Muscle of leg (tissue), 3 donors: ENCODE measurements at regions not wholly inside any gene's neighbourhood (a gene's known extent, or its start where the extent isn't known, plus 50 kb on each side); places are given as distances from the start of the nearest gene placed in this dataset.

Source experiments
- DNase-seq: peaks from one replicate; pipeline ENCODE4 v3.0.0; 2013
- H3K27ac ChIP-seq: one replicate; pipeline ENCODE4 v1.5.1; 2013; ENCODE audit warnings: mild to moderate bottlenecking, low read length, control low read depth
- H3K27me3 ChIP-seq: one replicate; pipeline ENCODE4 v1.6.1; 2013; ENCODE audit warnings: low read length; ENCODE audit not compliant: control insufficient read depth, insufficient read depth
- H3K36me3 ChIP-seq: one replicate; pipeline ENCODE4 v1.6.1; 2013; ENCODE audit warnings: low read length; ENCODE audit not compliant: control insufficient read depth, insufficient read depth
- H3K4me1 ChIP-seq: one replicate; pipeline ENCODE4 v1.6.1; 2013; ENCODE audit warnings: low read length; ENCODE audit not compliant: control insufficient read depth, insufficient read depth
- H3K4me3 ChIP-seq: one replicate; pipeline ENCODE4 v1.5.1; 2013; ENCODE audit warnings: low read length, control low read depth
- H3K9me3 ChIP-seq: replicated peaks from 2 replicates; pipeline ENCODE4 v1.6.1; 2013; ENCODE audit warnings: low read depth, low read length; ENCODE audit not compliant: control insufficient read depth
- WGBS: methylation state at CpG from one replicate; pipeline ENCODE4 v1.1.5; 2013; ENCODE audit warnings: missing lambda C conversion rate; ENCODE audit not compliant: insufficient coverage; 5-methylcytosine and 5-hydroxymethylcytosine counted together

GRCh38 chr12:58032156-58032555 is 90.8 kb downstream of the ATP23 start:
- Histone ChIP-seq H3K4me3 (no peak overlapping the region), H3K27ac (no peak overlapping the region), H3K36me3 (no peaks in the 10 kb centered on the region), H3K4me1 (peaks cover 5% of the 10 kb centered on the region), H3K27me3 (no peaks in the 10 kb centered on the region), H3K9me3 (peaks cover 25% of the 10 kb centered on the region)
- DNase-seq = no peak
- 100% methylated on average over 1 of the region's 3 CpGs for WGBS

- H3K4me1 ChIP-seq = no peaks in the 10 kb centered on the region
- no peak overlapping the region for H3K27ac ChIP-seq
- H3K36me3 ChIP-seq = no peaks in the 10 kb centered on the region
- H3K4me3 ChIP-seq = no peak overlapping the region
- H3K9me3 ChIP-seq = peaks cover 27% of the 10 kb centered on the region
- H3K27me3 ChIP-seq = no peaks in the 10 kb centered on the region
- no peak for DNase-seq
These were observed 92.5 kb downstream of the ATP23 start for GRCh38 chr12:58033831-58034230.

GRCh38 chr12:58034311-58034710 is 92.9 kb downstream of the ATP23 start:
- Histone ChIP-seq H3K4me1 (no peaks in the 10 kb centered on the region), H3K27ac (no peak overlapping the region), H3K9me3 (peaks cover 27% of the 10 kb centered on the region), H3K4me3 (no peak overlapping the region), H3K36me3 (no peaks in the 10 kb centered on the region), H3K27me3 (no peaks in the 10 kb centered on the region)
- WGBS = 89% methylated on average over 3 of the region's 3 CpGs
- peak; percentile 27 for DNase-seq

- Histone ChIP-seq H3K4me1 (no peaks in the 10 kb centered on the region), H3K4me3 (no peak overlapping the region), H3K27ac (no peak overlapping the region), H3K27me3 (no peaks in the 10 kb centered on the region), H3K36me3 (no peaks in the 10 kb centered on the region), H3K9me3 (peaks cover 27% of the 10 kb centered on the region)
- no peak for DNase-seq
- no CpG with 5 or more reads among the region's 1 CpG for WGBS
These were observed 93.3 kb downstream of the ATP23 start for GRCh38 chr12:58034712-58035111.

GRCh38 chr12:58041441-58041840 is 100.1 kb downstream of the ATP23 start:
- H3K9me3 ChIP-seq = peaks cover 9% of the 10 kb centered on the region
- 86% methylated on average over 1 of the region's 2 CpGs for WGBS

GRCh38 chr12:58044966-58045365 is 103.6 kb downstream of the ATP23 start:
- no peaks in the 10 kb centered on the region for H3K27me3 ChIP-seq
- peaks cover 4% of the 10 kb centered on the region for H3K9me3 ChIP-seq
- H3K4me3 ChIP-seq = no peak overlapping the region
- no peaks in the 10 kb centered on the region for H3K36me3 ChIP-seq
- H3K27ac ChIP-seq = no peak overlapping the region
- DNase-seq = no peak
- no peaks in the 10 kb centered on the region for H3K4me1 ChIP-seq

More at GRCh38 chr12:58041441-58041840, 100.1 kb downstream of the ATP23 start:
- Histone ChIP-seq H3K4me1 (no peaks in the 10 kb centered on the region), H3K27ac (no peak overlapping the region), H3K27me3 (no peaks in the 10 kb centered on the region), H3K4me3 (no peak overlapping the region), H3K36me3 (no peaks in the 10 kb centered on the region)
- no peak for DNase-seq

GRCh38 chr12:58046271-58046670 is 104.9 kb downstream of the ATP23 start:
- H3K36me3 ChIP-seq = no peaks in the 10 kb centered on the region
- no peak overlapping the region for H3K27ac ChIP-seq
- H3K9me3 ChIP-seq = peaks cover 5% of the 10 kb centered on the region
- H3K27me3 ChIP-seq = no peaks in the 10 kb centered on the region
- WGBS = no CpG with 5 or more reads among the region's 1 CpG
- DNase-seq = no peak
- no peak overlapping the region for H3K4me3 ChIP-seq
- H3K4me1 ChIP-seq = no peaks in the 10 kb centered on the region

GRCh38 chr12:58051378-58051777 is 110.0 kb downstream of the ATP23 start:
- no CpG with 5 or more reads among the region's 1 CpG for WGBS
- no peaks in the 10 kb centered on the region for H3K36me3 ChIP-seq
- DNase-seq = no peak

GRCh38 chr12:58064666-58065065 is 123.3 kb downstream of the ATP23 start:
- H3K27me3 ChIP-seq = no peaks in the 10 kb centered on the region
- H3K4me1 ChIP-seq = peaks cover 6% of the 10 kb centered on the region
- no peak overlapping the region for H3K27ac ChIP-seq
- no peak for DNase-seq
- H3K9me3 ChIP-seq = no peaks in the 10 kb centered on the region
- H3K4me3 ChIP-seq = no peak overlapping the region
- H3K36me3 ChIP-seq = no peaks in the 10 kb centered on the region
- no CpG with 5 or more reads among the region's 1 CpG for WGBS

More at GRCh38 chr12:58051378-58051777, 110.0 kb downstream of the ATP23 start:
- no peak overlapping the region for H3K27ac ChIP-seq
- peaks cover 2% of the 10 kb centered on the region for H3K9me3 ChIP-seq
- H3K27me3 ChIP-seq = no peaks in the 10 kb centered on the region
- no peaks in the 10 kb centered on the region for H3K4me1 ChIP-seq
- H3K4me3 ChIP-seq = no peak overlapping the region

GRCh38 chr12:58066296-58066695 is 124.9 kb downstream of the ATP23 start:
- no peaks in the 10 kb centered on the region for H3K27me3 ChIP-seq
- no peak overlapping the region for H3K27ac ChIP-seq
- H3K36me3 ChIP-seq = no peaks in the 10 kb centered on the region
- H3K4me1 ChIP-seq = peaks cover 9% of the 10 kb centered on the region
- no peaks in the 10 kb centered on the region for H3K9me3 ChIP-seq
- DNase-seq = peak; percentile 13
- no peak overlapping the region for H3K4me3 ChIP-seq

GRCh38 chr12:58067610-58068387 is 126.4 kb downstream of the ATP23 start:
- DNase-seq = no peak
- no peaks in the 10 kb centered on the region for H3K27me3 ChIP-seq

More at GRCh38 chr12:58067610-58068387, 126.4 kb downstream of the ATP23 start:
- no peak overlapping the region for H3K4me3 ChIP-seq
- WGBS = no CpG with 5 or more reads among the region's 1 CpG
- H3K36me3 ChIP-seq = no peaks in the 10 kb centered on the region
- no peak overlapping the region for H3K27ac ChIP-seq
- no peaks in the 10 kb centered on the region for H3K9me3 ChIP-seq
- peaks cover 9% of the 10 kb centered on the region for H3K4me1 ChIP-seq
